Heart right ventricle (tissue), 16 donors: ENCODE measurements at regions not wholly inside any gene's neighbourhood (a gene's known extent, or its start where the extent isn't known, plus 50 kb on each side); places are given as distances from the start of the nearest gene placed in this dataset.

Experiments used
- ATAC-seq, 8 donors: fragments of 200-7000 bp; cut with Tn5 transposase; one replicate each; pipeline ENCODE4 v1.9.1; 2020; ENCODE audit warnings: mild to moderate bottlenecking in 8 of 8, moderate library complexity in 8 of 8, moderate number of reproducible peaks in 1 of 8
- DNase-seq, 2 donors: peaks; one replicate each; pipeline ENCODE4 v3.0.0-alpha.2; 2020
- H3K27ac ChIP-seq, 10 donors: fragments of 200-600 bp; sonication (generic) in 2 of 10; one replicate each; pipeline versions ENCODE4 v1.5.0 to v1.8.0; 2020 to 2022; ENCODE audit warnings: mild to moderate bottlenecking in 3 of 10
- H3K27me3 ChIP-seq, 7 donors: fragments of 200-600 bp; one replicate each; pipeline ENCODE4 v1.8.0; 2021 to 2022; ENCODE audit warnings: mild to moderate bottlenecking in 2 of 7
- H3K36me3 ChIP-seq, 9 donors: fragments of 200-600 bp; sonication (generic) in 1 of 9; one replicate each; pipeline versions ENCODE4 v1.5.0 to v1.8.0; 2020 to 2022; ENCODE audit warnings: mild to moderate bottlenecking in 2 of 9
- H3K4me1 ChIP-seq, 9 donors: fragments of 200-600 bp; sonication (generic) in 1 of 9; one replicate each; pipeline versions ENCODE4 v1.5.0 to v1.8.0; 2020 to 2022; ENCODE audit warnings: mild to moderate bottlenecking in 4 of 9
- H3K4me3 ChIP-seq, 10 donors: fragments of 200-600 bp; sonication (generic) in 2 of 10; one replicate each; pipeline versions ENCODE4 v1.5.0 to v1.8.0; 2020 to 2022; ENCODE audit warnings: mild to moderate bottlenecking in 7 of 10, moderate library complexity in 2 of 10
- H3K9me3 ChIP-seq, 11 donors: fragments of 200-600 bp in 10 of 11; sonication (generic) in 2 of 11; one replicate each; pipeline versions ENCODE4 v1.5.0 to v1.8.0; 2013 to 2022; ENCODE audit warnings: mild to moderate bottlenecking in 2 of 11, control low read depth in 1 of 11, moderate library complexity in 1 of 11
- CTCF ChIP-seq, 9 donors: fragments of 200-600 bp; sonication (generic) in 2 of 9; IDR thresholded peaks; one replicate each; pipeline versions ENCODE4 v1.5.0 to v1.8.0; 2021 to 2022; ENCODE audit warnings: antibody characterized with exemption in 9 of 9, mild to moderate bottlenecking in 5 of 9, moderate library complexity in 1 of 9
- WGBS, 2 donors: extraction: QIAGEN DNeasy Blood & Tissue Kit; methylation state at CpG; one replicate each; pipeline ENCODE4 v1.1.7; 2013; ENCODE audit warnings: inconsistent platforms in 1 of 2; 5-methylcytosine and 5-hydroxymethylcytosine counted together
- intact Hi-C, 10 donors: fragments of 100-400 bp; cut with DNase I; formaldehyde crosslinking; loops; one replicate each; pipeline versions ENCODE4 v1.11.1 to v1.14.2; 2022
- donor health status: Arrhythmogenic right ventricular cardiomyopathy.
- donor health status: ischemic (EF 13 %, LVEDD 7.1; RV severe dilation, severe dysfunction).
- donor health status: healthy with polysubstance abuse.
- donor health status: DM: no; HTN: yes; CAD: no.
- donor health status: DM: no; HTN: no; CAD: no.
- donor health status: ischemic (EF 25% LVEDD 6.9; RV normal size, moderate dysfunction).
- donor health status: ischemic (EF 25% LVEDD 5.7; RV mildly dilated, moderate dysfunction).
- donor health status: healthy.
- donor health status: DM: yes; HTN: yes; CAD: no.
- donor health status: Ischemic cardiomyopathy.
- donor health status: ischemic (EF 35%, LVEDD 5.7; RV mildly dilated, moderate dysfunction).
- donor health status: nonischemic (EF 11% LVEDD 7.7; RV severe dilation, severe dysfunction).
- donor health status: DM: yes; HTN: yes; CAD: no.
- donor health status: PGD.
- donor health status: ischemic (EF 29% LVEDD 5.4; RV normal size, mild dysfunction).
- donor health status: nonischemic (EF 23%, LVEDD 6.1; RV moderate dilation, normal function).

- H3K9me3 ChIP-seq: no peaks in the 10 kb centered on the region
- 96 to 99% methylated on average over 4 of the region's 4 CpGs for WGBS, 2 donors
- no peak overlapping the region for H3K27ac ChIP-seq
- H3K36me3 ChIP-seq: no peaks in the 10 kb centered on the region
- no peaks in the 10 kb centered on the region for H3K27me3 ChIP-seq
- DNase-seq (no peak), ATAC-seq (no peak)
- intact Hi-C loops: loop anchor here in 1 of 10 donors (10.0 kb wide), 1 partner anchor 377 kb away; no protein-coding TSS in a partner anchor
- no peak overlapping the region for H3K4me3 ChIP-seq
- H3K4me1 ChIP-seq: peaks cover 0 to 15% (median 8%) of the 10 kb centered on the region in 9 donors
- TF ChIP-seq CTCF (IDR thresholded peaks at IDR 0.05): no peak
Measured at GRCh38 chr15:56838085-56838484, 80.4 kb upstream of the TCF12 start.

DNA sequence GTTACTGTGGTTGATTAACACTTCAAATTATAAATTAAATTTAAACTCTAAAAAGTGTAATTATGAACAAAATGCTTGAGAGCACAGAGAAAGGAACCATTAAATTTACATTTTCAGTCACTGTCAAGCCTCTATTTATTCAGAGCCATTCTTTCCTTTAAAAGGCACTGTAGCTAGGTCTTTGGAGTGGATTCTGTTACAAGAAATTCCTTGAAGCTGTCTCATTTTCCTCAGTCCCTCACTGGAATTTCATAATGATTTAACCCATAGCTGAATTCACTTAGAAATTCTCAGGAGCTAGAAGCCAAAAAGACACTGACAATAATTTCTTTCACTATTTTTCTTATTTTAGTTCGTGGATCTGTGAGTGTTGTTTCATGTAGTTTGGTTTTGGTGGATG, 81.2 kb upstream of the TCF12 start:
- 84 to 91% methylated on average over 1 of the region's 1 CpG for WGBS, 2 donors
- H3K4me1 ChIP-seq: peaks cover 0 to 19% (median 10%) of the 10 kb centered on the region in 9 donors
- H3K4me3 ChIP-seq: no peak overlapping the region
- intact Hi-C loops: loop anchor here in 1 of 10 donors (10.0 kb wide), 1 partner anchor 378 kb away; no protein-coding TSS in a partner anchor
- no peak for DNase-seq
- H3K27me3 ChIP-seq: no peaks in the 10 kb centered on the region
- no peaks in the 10 kb centered on the region for H3K36me3 ChIP-seq
- ATAC-seq: no peak
- no peak overlapping the region for H3K27ac ChIP-seq
- H3K9me3 ChIP-seq: no peaks in the 10 kb centered on the region
- no peak for TF ChIP-seq CTCF (IDR thresholded peaks at IDR 0.05)

- Histone ChIP-seq H3K27ac (no peak overlapping the region), H3K9me3 (no peaks in the 10 kb centered on the region), H3K4me3 (no peak overlapping the region), H3K27me3 (no peaks in the 10 kb centered on the region), H3K36me3 (no peaks in the 10 kb centered on the region), H3K4me1 (peaks cover 0 to 25% (median 15%) of the 10 kb centered on the region in 9 donors)
- DNase-seq (peak in 1 of 2 donors; percentile 48), ATAC-seq (peak; percentile 17 to 81 (median 59))
- no peak for TF ChIP-seq CTCF (IDR thresholded peaks at IDR 0.05)
- 41 to 45% methylated on average over 2 of the region's 2 CpGs for WGBS, 2 donors
- intact Hi-C loops: loop anchor here in 1 of 10 donors (10.0 kb wide), 1 partner anchor 379 kb away; no protein-coding TSS in a partner anchor
Measured at GRCh38 chr15:56835718-56836171, 82.7 kb upstream of the TCF12 start.

DNA sequence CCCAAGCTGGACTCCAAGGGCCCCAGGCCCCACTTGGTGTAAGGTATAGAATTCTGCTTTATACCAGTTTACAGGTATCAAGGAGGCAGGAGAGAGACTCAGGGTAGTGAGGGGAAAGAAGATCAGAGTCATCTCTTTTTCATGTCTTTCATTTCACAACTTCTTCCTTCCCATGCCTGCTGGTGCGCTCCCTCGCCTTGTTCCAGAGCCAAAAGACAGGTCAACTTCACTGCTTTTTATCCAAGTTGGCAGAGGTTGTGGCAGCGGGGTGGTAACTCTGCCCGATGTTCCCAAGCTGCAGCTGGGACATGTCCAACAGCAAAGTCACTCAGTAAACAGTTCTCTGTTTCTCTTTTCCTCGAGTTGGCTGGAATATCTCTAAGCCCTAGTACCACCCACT, 86.3 kb upstream of the TCF12 start:
- H3K36me3 ChIP-seq: no peaks in the 10 kb centered on the region
- no peaks in the 10 kb centered on the region for H3K27me3 ChIP-seq
- WGBS, 2 donors: 35% methylated on average over 5 of the region's 5 CpGs
- peak overlapping the region in 7 of 10 donors; percentile 15 to 61 (median 57) for H3K27ac ChIP-seq
- DNase-seq (peak; percentile 43 to 62), ATAC-seq (peak; percentile 74 to 95 (median 89))
- TF ChIP-seq CTCF (IDR thresholded peaks at IDR 0.05): no peak
- intact Hi-C loops: loop anchor here in 1 of 10 donors (10.0 kb wide), 1 partner anchor 383 kb away; no protein-coding TSS in a partner anchor
- peaks cover 0 to 25% (median 15%) of the 10 kb centered on the region in 9 donors for H3K4me1 ChIP-seq
- no peak overlapping the region for H3K4me3 ChIP-seq
- H3K9me3 ChIP-seq: no peaks in the 10 kb centered on the region
